HL-60 (cell line): ENCODE measurements at regions not wholly inside any gene's neighbourhood (a gene's known extent, or its start where the extent isn't known, plus 50 kb on each side); places are given as distances from the start of the nearest gene placed in this dataset.

Experiments
- DNase-seq, 2 experiments: peaks; one replicate each; pipeline ENCODE4 v3.0.0-alpha.2; 2010 to 2020; ENCODE audit warnings: low read depth in 1 of 2, low spot score in 1 of 2
- H3K27ac ChIP-seq: fragments of 250-450 bp; sonication (Bioruptor Pico); replicated peaks from 2 replicates; pipeline ENCODE4 v1.5.1; 2020; ENCODE audit warnings: mild to moderate bottlenecking, moderate library complexity
- H3K27me3 ChIP-seq: fragments of 250-450 bp; sonication (Bioruptor Pico); 2 replicates; pipeline ENCODE4 v1.5.1; 2021; ENCODE audit warnings: mild to moderate bottlenecking, moderate library complexity; ENCODE audit not compliant: insufficient read depth, poor library complexity, severe bottlenecking
- H3K4me3 ChIP-seq: replicated peaks from 2 replicates; pipeline ENCODE4 v1.5.1; 2011; ENCODE audit warnings: mild to moderate bottlenecking, control low read depth, low read length; ENCODE audit not compliant: insufficient read depth
- CTCF ChIP-seq: IDR thresholded peaks from one replicate; pipeline ENCODE4 v1.5.1; 2011; ENCODE audit warnings: low read length, control low read depth, inconsistent platforms; ENCODE audit not compliant: insufficient read depth
- GABPA ChIP-seq: IDR thresholded peaks from 2 replicates; pipeline ENCODE4 v1.6.1; 2012; ENCODE audit warnings: low read depth
- POLR2AphosphoS5 ChIP-seq: IDR thresholded peaks from 2 replicates; pipeline ENCODE4 v1.6.1; 2012; ENCODE audit warnings: low read depth
- SPI1 ChIP-seq: IDR thresholded peaks from 2 replicates; pipeline ENCODE4 v1.6.1; 2012; ENCODE audit warnings: low read depth, mild to moderate bottlenecking, borderline replicate concordance
- TF ChIP-seq, protein P1 (sequence below): IDR thresholded peaks from 2 replicates; pipeline ENCODE4 v1.6.1; 2012; ENCODE audit warnings: low read depth; ENCODE audit not compliant: insufficient replicate concordance

GRCh38 chr13:54699831-54700230 is 1671.2 kb downstream of the OLFM4 start:
- Histone ChIP-seq H3K27ac (no peak overlapping the region), H3K4me3 (no peak overlapping the region), H3K27me3 (no peaks in the 10 kb centered on the region)
- no peak for DNase-seq
- TF ChIP-seq POLR2AphosphoS5 (no peak), CTCF (no peak), SPI1 (no peak), GABPA (no peak)
- TF ChIP-seq, protein P1, sequence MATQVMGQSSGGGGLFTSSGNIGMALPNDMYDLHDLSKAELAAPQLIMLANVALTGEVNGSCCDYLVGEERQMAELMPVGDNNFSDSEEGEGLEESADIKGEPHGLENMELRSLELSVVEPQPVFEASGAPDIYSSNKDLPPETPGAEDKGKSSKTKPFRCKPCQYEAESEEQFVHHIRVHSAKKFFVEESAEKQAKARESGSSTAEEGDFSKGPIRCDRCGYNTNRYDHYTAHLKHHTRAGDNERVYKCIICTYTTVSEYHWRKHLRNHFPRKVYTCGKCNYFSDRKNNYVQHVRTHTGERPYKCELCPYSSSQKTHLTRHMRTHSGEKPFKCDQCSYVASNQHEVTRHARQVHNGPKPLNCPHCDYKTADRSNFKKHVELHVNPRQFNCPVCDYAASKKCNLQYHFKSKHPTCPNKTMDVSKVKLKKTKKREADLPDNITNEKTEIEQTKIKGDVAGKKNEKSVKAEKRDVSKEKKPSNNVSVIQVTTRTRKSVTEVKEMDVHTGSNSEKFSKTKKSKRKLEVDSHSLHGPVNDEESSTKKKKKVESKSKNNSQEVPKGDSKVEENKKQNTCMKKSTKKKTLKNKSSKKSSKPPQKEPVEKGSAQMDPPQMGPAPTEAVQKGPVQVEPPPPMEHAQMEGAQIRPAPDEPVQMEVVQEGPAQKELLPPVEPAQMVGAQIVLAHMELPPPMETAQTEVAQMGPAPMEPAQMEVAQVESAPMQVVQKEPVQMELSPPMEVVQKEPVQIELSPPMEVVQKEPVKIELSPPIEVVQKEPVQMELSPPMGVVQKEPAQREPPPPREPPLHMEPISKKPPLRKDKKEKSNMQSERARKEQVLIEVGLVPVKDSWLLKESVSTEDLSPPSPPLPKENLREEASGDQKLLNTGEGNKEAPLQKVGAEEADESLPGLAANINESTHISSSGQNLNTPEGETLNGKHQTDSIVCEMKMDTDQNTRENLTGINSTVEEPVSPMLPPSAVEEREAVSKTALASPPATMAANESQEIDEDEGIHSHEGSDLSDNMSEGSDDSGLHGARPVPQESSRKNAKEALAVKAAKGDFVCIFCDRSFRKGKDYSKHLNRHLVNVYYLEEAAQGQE: no peak

- DNase-seq: no peak
- TF ChIP-seq SPI1: no peak
- no peak for TF ChIP-seq GABPA
- Histone ChIP-seq H3K4me3 (no peak overlapping the region), H3K27me3 (no peaks in the 10 kb centered on the region), H3K27ac (no peak overlapping the region)
Observed at GRCh38 chr13:54705738-54706137, 1677.1 kb downstream of the OLFM4 start.

DNA sequence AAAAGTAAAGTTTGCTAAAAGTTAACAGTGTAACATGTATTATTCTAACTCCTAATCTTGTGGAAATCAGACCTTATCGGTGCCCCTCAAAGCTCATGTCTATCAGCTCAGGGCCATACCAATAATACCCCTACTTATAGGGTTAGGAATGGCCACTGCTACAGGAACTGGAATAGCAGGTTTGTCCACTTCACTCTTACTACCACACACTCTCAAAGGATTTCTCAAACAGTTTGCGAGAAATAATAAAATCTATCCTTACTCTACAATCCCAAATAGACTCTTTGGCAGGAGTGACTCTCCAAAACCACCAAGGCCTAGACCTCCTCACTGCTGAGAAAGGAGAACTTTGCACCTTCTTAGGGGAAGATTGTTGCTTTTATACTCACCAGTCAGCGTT is 1677.7 kb downstream of the OLFM4 start:
- Histone ChIP-seq H3K27ac (no peak overlapping the region), H3K4me3 (no peak overlapping the region), H3K27me3 (no peaks in the 10 kb centered on the region)
- TF ChIP-seq POLR2AphosphoS5: no peak
- no peak for TF ChIP-seq GABPA
- TF ChIP-seq SPI1: no peak
- TF ChIP-seq CTCF: no peak
- TF ChIP-seq, protein P1: no peak
- no peak for DNase-seq

DNA sequence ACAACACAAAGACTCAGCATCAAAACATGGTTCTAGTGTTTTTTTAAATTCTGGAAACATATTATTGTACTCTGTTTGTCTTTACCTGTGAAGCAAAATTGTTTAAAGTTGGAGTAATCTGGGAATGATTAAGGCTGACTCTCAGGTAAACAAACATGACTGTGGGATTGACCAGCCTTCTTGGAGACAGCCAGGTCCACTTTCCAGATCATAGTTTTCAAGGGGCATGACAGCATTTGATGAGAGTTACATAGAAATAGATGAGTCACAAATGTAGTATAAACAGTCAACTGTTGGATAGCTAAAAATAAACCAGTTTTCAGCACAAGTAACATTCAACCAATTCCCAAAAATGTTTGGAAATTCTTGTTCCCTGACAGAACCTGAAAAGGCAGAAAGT is 1680.9 kb downstream of the OLFM4 start:
- no peak overlapping the region for H3K27ac ChIP-seq
- no peak for DNase-seq
- TF ChIP-seq CTCF: no peak
- no peak for TF ChIP-seq SPI1
- TF ChIP-seq GABPA: no peak
- no peak for TF ChIP-seq POLR2AphosphoS5
- H3K4me3 ChIP-seq: no peak overlapping the region
- H3K27me3 ChIP-seq: no peaks in the 10 kb centered on the region
